ENCODE measurements at regions not wholly inside any gene's neighbourhood (a gene's known extent, or its start where the extent isn't known, plus 50 kb on each side); places are given as distances from the start of the nearest gene placed in this dataset.
"Not testable (repeated sequence)": the region's sequence is repeated elsewhere in the genome, so short reads cannot be mapped to it uniquely, and the experiment has no call there.

- Histone ChIP-seq H3K4me3 (no peak overlapping the region), H3K36me3 (no peaks in the 10 kb centered on the region), H3K27me3 (no peaks in the 10 kb centered on the region), H3K4me1 (no peaks in the 10 kb centered on the region), H3K27ac (no peak overlapping the region), H3K9me3 (no peaks in the 10 kb centered on the region)
- WGBS, 2 donors (ENCODE audit: low coverage in 1 of 2) = 78 to 84% methylated on average over 10 to 11 of the region's 11 CpGs
- DNase-seq = no peak
- intact Hi-C loops (cut with DNase I; ENCODE audit: low total_unique reads) = no loop called here
- in situ Hi-C loops (cut with MboI; ENCODE audit: low pct_ligation_motif_present in 1 of 4, low pct_unique_long_range_greater_than_20kb in 1 of 4, low sequenced_read_pairs in 3 of 4) = no loop called here
- no peak for TF ChIP-seq CTCF (IDR thresholded peaks at IDR 0.05)
- no peak for TF ChIP-seq EP300 (IDR thresholded peaks at IDR 0.05; ENCODE audit: low read depth)
- TF ChIP-seq POLR2AphosphoS5 (IDR thresholded peaks at IDR 0.05) = no peak
- no peak for TF ChIP-seq POLR2A (IDR thresholded peaks at IDR 0.05)
Observed at GRCh38 chr2:54029721-54030395, 59.1 kb upstream of the PSME4 start.

GRCh38 chr2:54025463-54026075, 54.8 kb upstream of the PSME4 start:
- intact Hi-C loops (cut with DNase I; ENCODE audit: low total_unique reads); DNase-seq; H3K4me1 ChIP-seq; H3K27ac ChIP-seq; H3K36me3 ChIP-seq; H3K4me3 ChIP-seq; H3K27me3 ChIP-seq; in situ Hi-C loops (cut with MboI; ENCODE audit: low pct_ligation_motif_present in 1 of 4, low pct_unique_long_range_greater_than_20kb in 1 of 4, low sequenced_read_pairs in 3 of 4); H3K9me3 ChIP-seq: not testable (repeated sequence)
- WGBS, 2 donors (ENCODE audit: low coverage in 1 of 2) = 76 to 81% methylated on average over 6 of the region's 6 CpGs

- intact Hi-C loops (cut with DNase I; ENCODE audit: low total_unique reads) = no loop called here
- no peaks in the 10 kb centered on the region for H3K27me3 ChIP-seq
- WGBS, 2 donors (ENCODE audit: low coverage in 1 of 2) = 98% methylated on average over 2 of the region's 2 CpGs; no CpG with 5 or more reads in 1 of the 2 donors
- no peak for TF ChIP-seq CTCF (IDR thresholded peaks at IDR 0.05)
- no peak for TF ChIP-seq POLR2AphosphoS5 (IDR thresholded peaks at IDR 0.05)
- no peak for TF ChIP-seq EP300 (IDR thresholded peaks at IDR 0.05; ENCODE audit: low read depth)
- no peak for TF ChIP-seq POLR2A (IDR thresholded peaks at IDR 0.05)
- no peaks in the 10 kb centered on the region for H3K4me1 ChIP-seq
- no peak overlapping the region for H3K4me3 ChIP-seq
- H3K9me3 ChIP-seq = peaks cover 4 to 10% of the 10 kb centered on the region in 2 donors
- DNase-seq = no peak
- in situ Hi-C loops (cut with MboI; ENCODE audit: low pct_ligation_motif_present in 1 of 4, low pct_unique_long_range_greater_than_20kb in 1 of 4, low sequenced_read_pairs in 3 of 4) = no loop called here
- no peak overlapping the region for H3K27ac ChIP-seq
- no peaks in the 10 kb centered on the region for H3K36me3 ChIP-seq
Observed at GRCh38 chr2:54024576-54024975, 53.8 kb upstream of the PSME4 start.

- Histone ChIP-seq H3K9me3 (peaks cover 4 to 10% of the 10 kb centered on the region in 2 donors), H3K27ac (peak overlapping the region in 1 of 4 donors; percentile 22), H3K4me3 (no peak overlapping the region), H3K27me3 (no peaks in the 10 kb centered on the region), H3K4me1 (no peaks in the 10 kb centered on the region), H3K36me3 (no peaks in the 10 kb centered on the region)
- in situ Hi-C loops (cut with MboI; ENCODE audit: low pct_ligation_motif_present in 1 of 4, low pct_unique_long_range_greater_than_20kb in 1 of 4, low sequenced_read_pairs in 3 of 4) (no loop called here), intact Hi-C loops (cut with DNase I; ENCODE audit: low total_unique reads) (no loop called here)
- no peak for DNase-seq
- TF ChIP-seq POLR2AphosphoS5 (IDR thresholded peaks at IDR 0.05) (no peak), CTCF (IDR thresholded peaks at IDR 0.05) (no peak), POLR2A (IDR thresholded peaks at IDR 0.05) (no peak), EP300 (IDR thresholded peaks at IDR 0.05; ENCODE audit: low read depth) (no peak)
- 62 to 79% methylated on average over 3 of the region's 3 CpGs for WGBS, 2 donors (ENCODE audit: low coverage in 1 of 2)
Observed at GRCh38 chr2:54021702-54022101, 50.9 kb upstream of the PSME4 start.

All from transverse colon (tissue), 4 donors.